SK-N-SH (cell line): ENCODE measurements at regions not wholly inside any gene's neighbourhood (a gene's known extent, or its start where the extent isn't known, plus 50 kb on each side); places are given as distances from the start of the nearest gene placed in this dataset.

Source experiments
- CTCF ChIA-PET: fragments of 300-600, 350-600 bp; formaldehyde crosslinking; extraction: SDS; loops from one replicate; lab custom pipeline; 2021; lab: Yijun Ruan, JAX
- POLR2A ChIA-PET: fragments of 350-600 bp; sonication (Branson Sonifier 250); formaldehyde crosslinking; extraction: SDS; loops from one replicate; lab custom pipeline; 2020; ENCODE audit warnings: antibody characterized with exemption, inconsistent platforms; lab: Yijun Ruan, JAX
- DNase-seq: peaks from one replicate; pipeline ENCODE4 v3.0.0; 2012
- H2AFZ ChIP-seq: fragments of 200-600 bp; sonication (generic); 2 replicates; pipeline ENCODE4 v1.8.1; 2016; ENCODE audit warnings: antibody characterized with exemption, mild to moderate bottlenecking, low read depth
- H3F3A ChIP-seq: fragments of 200-600 bp; sonication (generic); replicated peaks from 2 replicates; pipeline ENCODE3; 2016; ENCODE audit warnings: antibody characterized with exemption, mild to moderate bottlenecking; ENCODE audit not compliant: insufficient read depth
- H3K27ac ChIP-seq, 2 experiments: fragments of 200-500 bp in 1 of 2; fragments of 200-600 bp in 1 of 2; sonication (Bioruptor generic) in 1 of 2; sonication (generic), shearing (Covaris generic) in 1 of 2; 2 replicates each; pipeline versions ENCODE4 v1.5.1 to v1.6.1; 2014 to 2016; ENCODE audit warnings: low read depth in 2 of 2, inconsistent platforms in 1 of 2, low read length in 1 of 2, mild to moderate bottlenecking in 1 of 2, mixed read lengths in 1 of 2
- H3K27me3 ChIP-seq: fragments of 200-600 bp; sonication (generic), shearing (Covaris generic); 2 replicates; pipeline ENCODE4 v1.6.1; 2016; ENCODE audit warnings: mixed run types; ENCODE audit not compliant: insufficient read depth
- H3K36me3 ChIP-seq, 2 experiments: fragments of 200-500 bp in 1 of 2; fragments of 200-600 bp in 1 of 2; sonication (Bioruptor generic) in 1 of 2; sonication (generic) in 1 of 2; replicated peaks in 1 of 2; 2 replicates each; pipeline versions ENCODE3 to v1.5.1; 2014 to 2016; ENCODE audit warnings: low read length in 1 of 2, mild to moderate bottlenecking in 1 of 2; ENCODE audit not compliant: insufficient read depth in 2 of 2, control insufficient read depth in 1 of 2
- H3K4me1 ChIP-seq, 2 experiments: fragments of 200-500 bp in 1 of 2; fragments of 200-600 bp in 1 of 2; sonication (Bioruptor generic) in 1 of 2; sonication (generic), shearing (Covaris generic) in 1 of 2; 2 replicates each; pipeline versions ENCODE4 v1.5.1 to v1.6.1; 2014 to 2016; ENCODE audit warnings: low read depth in 1 of 2, low read length in 1 of 2, mixed run types in 1 of 2; ENCODE audit not compliant: insufficient read depth in 2 of 2, control insufficient read depth in 1 of 2
- H3K4me2 ChIP-seq: fragments of 200-600 bp; sonication (generic), shearing (Covaris generic); 2 replicates; pipeline ENCODE4 v1.6.1; 2017; ENCODE audit warnings: mixed run types
- H3K4me3 ChIP-seq, 2 experiments: fragments of 200-500 bp in 1 of 2; fragments of 200-600 bp in 1 of 2; sonication (Bioruptor generic) in 1 of 2; sonication (generic), shearing (Covaris generic) in 1 of 2; 2 replicates each; pipeline versions ENCODE4 v1.5.1 to v1.8.1; 2014 to 2016; ENCODE audit warnings: low read depth in 2 of 2, inconsistent platforms in 1 of 2, low read length in 1 of 2, mild to moderate bottlenecking in 1 of 2, mixed read lengths in 1 of 2, moderate library complexity in 1 of 2
- H3K79me2 ChIP-seq: fragments of 200-600 bp; sonication (generic); 2 replicates; pipeline ENCODE4 v1.8.1; 2017; ENCODE audit warnings: mild to moderate bottlenecking; ENCODE audit not compliant: insufficient read depth
- H3K9ac ChIP-seq: fragments of 200-600 bp; sonication (generic); 2 replicates; pipeline ENCODE4 v1.6.1; 2017; ENCODE audit warnings: mixed run types
- H3K9me2 ChIP-seq: fragments of 200-600 bp; sonication (generic); 2 replicates; pipeline ENCODE4 v1.6.1; 2017; ENCODE audit warnings: mixed run types
- H3K9me3 ChIP-seq: fragments of 200-600 bp; sonication (generic); 2 replicates; pipeline ENCODE4 v1.6.1; 2017; ENCODE audit warnings: mixed run types, mild to moderate bottlenecking, moderate library complexity
- H4K20me1 ChIP-seq: fragments of 200-600 bp; sonication (generic); 2 replicates; pipeline ENCODE4 v1.6.1; 2017; ENCODE audit warnings: mild to moderate bottlenecking, mixed run types; ENCODE audit not compliant: insufficient read depth
- EP300 ChIP-seq, 2 experiments: IDR thresholded peaks; 2 replicates each; pipeline versions ENCODE4 v1.4.0 to v1.6.1; 2012; ENCODE audit warnings: borderline replicate concordance in 1 of 2, low read depth in 1 of 2, low read length in 1 of 2
- FOSL2 ChIP-seq: IDR thresholded peaks from 2 replicates; pipeline ENCODE4 v1.4.0; 2012; ENCODE audit warnings: low read depth, mild to moderate bottlenecking, moderate library complexity, borderline replicate concordance
- JUND ChIP-seq: IDR thresholded peaks from 2 replicates; pipeline ENCODE4 v1.4.0; 2012
- NFIC ChIP-seq: IDR thresholded peaks from 2 replicates; pipeline ENCODE4 v1.4.0; 2012; ENCODE audit warnings: borderline replicate concordance
- RAD21 ChIP-seq: IDR thresholded peaks from 2 replicates; pipeline ENCODE4 v1.6.1; 2012; ENCODE audit warnings: mild to moderate bottlenecking, low read length
- RCOR1 ChIP-seq: fragments of 150-350 bp; IDR thresholded peaks from 2 replicates; pipeline ENCODE4 v1.6.1; 2017; ENCODE audit warnings: antibody characterized with exemption, low read length
- RFX5 ChIP-seq: IDR thresholded peaks from 2 replicates; pipeline ENCODE4 v1.6.1; 2012; ENCODE audit warnings: mild to moderate bottlenecking, improper control_type of control experiment, low read length
- TCF12 ChIP-seq: IDR thresholded peaks from 2 replicates; pipeline ENCODE4 v1.4.0; 2012
- WGBS: methylation state at CpG from one replicate; pipeline ENCODE4 v1.1.6; 2017; ENCODE audit warnings: low lambda C conversion rate; 5-methylcytosine and 5-hydroxymethylcytosine counted together
- TF ChIP-seq, protein P1 (sequence below): IDR thresholded peaks from 2 replicates; pipeline ENCODE4 v1.4.0; 2012; ENCODE audit warnings: low read depth, borderline replicate concordance
- TF ChIP-seq, protein P2 (sequence below): IDR thresholded peaks from 2 replicates; pipeline ENCODE4; 2012

DNA sequence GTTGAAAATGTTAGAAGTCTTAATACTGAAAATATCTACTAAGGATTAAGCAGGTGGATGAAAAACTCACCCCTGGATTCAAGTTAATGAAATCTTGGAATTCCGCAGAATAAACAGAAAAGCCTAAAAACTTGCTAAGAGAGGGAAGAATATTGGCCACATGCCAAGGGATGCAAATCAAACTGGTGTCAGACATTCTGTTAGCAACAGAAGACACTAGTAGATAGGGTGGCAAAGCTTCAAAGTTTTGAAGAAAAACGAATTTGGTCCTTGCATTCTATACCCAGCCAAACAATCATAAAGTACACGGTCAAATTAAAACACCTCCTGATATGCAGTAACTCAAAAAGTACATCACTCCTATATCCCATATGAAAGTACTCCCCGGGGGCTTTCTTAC, 77.1 kb upstream of the ADTRP start:
- 62% methylated on average over 4 of the region's 4 CpGs for WGBS
- no peaks in the 10 kb centered on the region for H3K36me3 ChIP-seq
- CTCF ChIA-PET: no interaction called here
- no peak overlapping the region for H3K4me3 ChIP-seq
- TF ChIP-seq FOSL2: no peak
- TF ChIP-seq, protein P1, sequence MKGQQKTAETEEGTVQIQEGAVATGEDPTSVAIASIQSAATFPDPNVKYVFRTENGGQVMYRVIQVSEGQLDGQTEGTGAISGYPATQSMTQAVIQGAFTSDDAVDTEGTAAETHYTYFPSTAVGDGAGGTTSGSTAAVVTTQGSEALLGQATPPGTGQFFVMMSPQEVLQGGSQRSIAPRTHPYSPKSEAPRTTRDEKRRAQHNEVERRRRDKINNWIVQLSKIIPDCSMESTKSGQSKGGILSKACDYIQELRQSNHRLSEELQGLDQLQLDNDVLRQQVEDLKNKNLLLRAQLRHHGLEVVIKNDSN: no peak
- no peak for TF ChIP-seq RAD21
- TF ChIP-seq, all 33 proteins: peak for 0
- no peaks in the 10 kb centered on the region for H3K27me3 ChIP-seq
- no peaks in the 10 kb centered on the region for H3K9me2 ChIP-seq
- H3K4me1 ChIP-seq: peaks cover 0 to 7% of the 10 kb centered on the region in 2 experiments; a peak in 2 of 4 replicates
- H3K79me2 ChIP-seq: no peaks in the 10 kb centered on the region
- no peaks in the 10 kb centered on the region for H4K20me1 ChIP-seq
- H3K27ac ChIP-seq: no peak overlapping the region
- no peak overlapping the region for H2AFZ ChIP-seq
- no peak overlapping the region for H3K4me2 ChIP-seq
- no peaks in the 10 kb centered on the region for H3F3A ChIP-seq
- no peaks in the 10 kb centered on the region for H3K9me3 ChIP-seq
- no peak overlapping the region for H3K9ac ChIP-seq
- POLR2A ChIA-PET: no interaction called here
- DNase-seq: no peak

DNA sequence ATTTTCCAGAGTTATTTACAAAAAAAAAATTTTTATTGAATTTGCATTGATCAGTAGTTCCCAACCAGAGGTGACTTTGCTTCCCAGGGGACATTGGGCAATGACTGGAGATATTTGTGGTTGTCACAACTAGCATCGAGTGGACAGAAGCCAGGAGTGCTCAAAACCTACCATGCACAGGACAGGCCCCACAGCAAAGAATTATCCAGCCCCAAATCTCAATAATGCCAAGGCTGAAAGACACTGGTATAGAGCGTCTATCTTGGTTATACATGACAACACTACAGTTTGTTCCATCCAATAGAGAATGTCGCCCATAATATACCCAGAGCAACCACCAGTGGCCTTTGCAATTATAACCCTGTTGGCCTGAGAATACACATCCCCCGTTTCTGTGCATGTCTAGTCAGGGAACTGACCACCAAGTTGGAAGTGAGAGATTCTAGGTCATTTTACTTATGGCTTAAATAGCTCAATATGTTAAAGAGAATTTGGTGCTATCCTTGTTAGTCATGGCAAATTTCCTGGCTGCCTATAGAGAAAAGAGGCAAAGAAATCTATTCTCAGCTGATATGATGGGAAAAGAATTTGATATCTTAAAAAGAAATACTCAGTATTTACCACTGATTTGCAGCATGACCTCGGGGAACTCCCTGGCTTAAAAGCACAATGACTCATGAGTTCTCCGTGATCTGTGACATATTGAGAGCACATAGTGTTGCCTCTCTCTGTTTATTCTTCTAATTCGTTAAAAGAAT, 76.0 kb upstream of the ADTRP start:
- Histone ChIP-seq H3K4me3 (no peak overlapping the region), H3F3A (no peaks in the 10 kb centered on the region), H4K20me1 (no peaks in the 10 kb centered on the region), H3K36me3 (no peaks in the 10 kb centered on the region), H3K27me3 (no peaks in the 10 kb centered on the region), H3K79me2 (no peaks in the 10 kb centered on the region), H3K4me1 (peaks cover 0 to 7% of the 10 kb centered on the region in 2 experiments; a peak in 2 of 4 replicates), H3K4me2 (no peak overlapping the region), H3K9me3 (no peaks in the 10 kb centered on the region), H3K9ac (no peak overlapping the region), H2AFZ (no peak overlapping the region), H3K9me2 (no peaks in the 10 kb centered on the region), H3K27ac (peak overlapping the region; percentile 5 to 62; a peak in 3 of 4 replicates)
- CTCF ChIA-PET: no interaction called here
- 45% methylated on average over 6 of the region's 7 CpGs for WGBS
- POLR2A ChIA-PET: no interaction called here
- no peak for DNase-seq
- TF ChIP-seq, protein P2, sequence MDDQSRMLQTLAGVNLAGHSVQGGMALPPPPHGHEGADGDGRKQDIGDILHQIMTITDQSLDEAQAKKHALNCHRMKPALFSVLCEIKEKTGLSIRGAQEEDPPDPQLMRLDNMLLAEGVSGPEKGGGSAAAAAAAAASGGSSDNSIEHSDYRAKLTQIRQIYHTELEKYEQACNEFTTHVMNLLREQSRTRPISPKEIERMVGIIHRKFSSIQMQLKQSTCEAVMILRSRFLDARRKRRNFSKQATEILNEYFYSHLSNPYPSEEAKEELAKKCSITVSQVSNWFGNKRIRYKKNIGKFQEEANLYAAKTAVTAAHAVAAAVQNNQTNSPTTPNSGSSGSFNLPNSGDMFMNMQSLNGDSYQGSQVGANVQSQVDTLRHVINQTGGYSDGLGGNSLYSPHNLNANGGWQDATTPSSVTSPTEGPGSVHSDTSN: peak; percentile 33; the same call in 1 of the 2 replicates
- TF ChIP-seq NFIC: 0 out of 2 replicates have a peak, but pooled peaks have one; percentile 12
- TF ChIP-seq TCF12: peak; percentile 18; the same call in 1 of the 2 replicates
- TF ChIP-seq FOSL2: peak; percentile 61; the same call in 1 of the 2 replicates
- peak; percentile 42 for TF ChIP-seq JUND
- TF ChIP-seq RCOR1: no peak
- peak in 1 of 2 experiments; percentile 27; a peak in 1 of 4 replicates for TF ChIP-seq EP300 (IDR thresholded peaks at IDR 0.05; ENCODE audit: borderline replicate concordance in 1 of 2, low read depth in 1 of 2, low read length in 1 of 2)
- TF ChIP-seq RFX5: no peak
